Mucosa of stomach (tissue), 1 donor: ENCODE measurements at regions not wholly inside any gene's neighbourhood (a gene's known extent, or its start where the extent isn't known, plus 50 kb on each side); places are given as distances from the start of the nearest gene placed in this dataset.
A peak's percentile ranks its signal among the peaks of the same experiment; 100 is the strongest.

Experiments used
- H3K27me3 ChIP-seq: one replicate; pipeline ENCODE4 v1.7.0; 2013; ENCODE audit warnings: mild to moderate bottlenecking, low read length; ENCODE audit not compliant: control insufficient read depth, insufficient read depth
- H3K36me3 ChIP-seq: one replicate; pipeline ENCODE4 v1.7.0; 2013; ENCODE audit warnings: low read length; ENCODE audit not compliant: control insufficient read depth, insufficient read depth
- H3K4me1 ChIP-seq: one replicate; pipeline ENCODE4 v1.7.0; 2013; ENCODE audit warnings: mild to moderate bottlenecking, low read length; ENCODE audit not compliant: control insufficient read depth, insufficient read depth
- H3K4me3 ChIP-seq: one replicate; pipeline ENCODE4 v1.7.0; 2013; ENCODE audit warnings: low read length
- H3K9ac ChIP-seq: one replicate; pipeline ENCODE4 v1.7.0; 2013; ENCODE audit warnings: mild to moderate bottlenecking, low read length, moderate library complexity
- H3K9me3 ChIP-seq: one replicate; pipeline ENCODE4 v1.7.0; 2013; ENCODE audit warnings: mild to moderate bottlenecking, low read length, moderate library complexity; ENCODE audit not compliant: control insufficient read depth
- donor health status: Pancreatic carcinoma.

DNA sequence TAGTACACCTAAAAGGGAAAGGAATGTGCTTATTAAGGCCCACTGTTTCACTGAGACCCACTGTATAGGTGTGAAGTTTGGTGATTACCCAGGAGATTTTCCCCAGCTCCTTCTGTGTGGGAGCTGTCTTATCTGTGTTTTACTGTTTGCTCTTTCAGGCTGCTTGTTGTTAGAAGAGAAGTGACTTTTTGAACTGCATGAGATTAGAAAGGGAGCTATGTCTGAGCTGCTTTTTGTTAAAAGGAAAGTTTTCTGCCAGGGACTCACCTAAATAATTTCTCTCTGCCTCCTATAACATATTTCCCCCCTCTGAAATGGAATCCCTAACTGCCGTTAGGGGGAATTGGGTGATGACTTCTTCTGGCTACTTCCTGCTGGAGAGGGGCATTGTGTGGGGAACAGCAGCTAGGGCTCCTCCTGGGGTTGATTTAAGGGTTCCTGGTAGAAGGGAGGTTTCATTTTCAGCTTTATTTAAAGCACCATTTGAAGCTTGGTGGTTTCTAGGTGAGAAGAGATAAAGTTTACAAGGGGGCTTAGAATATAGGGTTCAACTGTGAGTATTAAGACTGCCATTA is 77.1 kb upstream of the ATP11B start:
- Histone ChIP-seq H3K9me3 (no peaks in the 10 kb centered on the region), H3K27me3 (no peaks in the 10 kb centered on the region), H3K9ac (peak overlapping the region; percentile 54), H3K4me1 (peaks cover 37% of the 10 kb centered on the region), H3K4me3 (no peak overlapping the region), H3K36me3 (no peaks in the 10 kb centered on the region)

DNA sequence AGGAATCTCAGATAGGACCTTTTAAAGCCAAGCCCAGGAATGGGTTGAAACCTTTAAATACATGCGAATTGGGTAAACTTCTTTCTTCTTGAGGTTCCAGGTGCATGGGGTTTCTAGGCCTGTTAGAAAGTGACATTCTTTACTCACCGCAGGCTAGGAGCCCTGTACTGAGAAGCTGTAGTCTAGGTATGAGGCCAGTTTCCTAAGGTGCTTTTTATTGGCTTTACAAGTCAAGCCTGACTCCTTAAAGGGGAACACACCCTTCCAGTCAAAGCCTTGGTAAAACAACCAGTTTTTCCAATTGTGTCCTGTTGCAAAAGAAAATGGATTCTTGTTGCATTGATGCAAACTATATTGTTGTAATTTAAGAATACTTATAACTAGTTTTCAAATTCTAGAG is 76.1 kb upstream of the ATP11B start:
- Histone ChIP-seq H3K4me3 (no peak overlapping the region), H3K9ac (peak overlapping the region; percentile 54), H3K9me3 (no peaks in the 10 kb centered on the region), H3K4me1 (peaks cover 37% of the 10 kb centered on the region), H3K36me3 (no peaks in the 10 kb centered on the region), H3K27me3 (no peaks in the 10 kb centered on the region)

DNA sequence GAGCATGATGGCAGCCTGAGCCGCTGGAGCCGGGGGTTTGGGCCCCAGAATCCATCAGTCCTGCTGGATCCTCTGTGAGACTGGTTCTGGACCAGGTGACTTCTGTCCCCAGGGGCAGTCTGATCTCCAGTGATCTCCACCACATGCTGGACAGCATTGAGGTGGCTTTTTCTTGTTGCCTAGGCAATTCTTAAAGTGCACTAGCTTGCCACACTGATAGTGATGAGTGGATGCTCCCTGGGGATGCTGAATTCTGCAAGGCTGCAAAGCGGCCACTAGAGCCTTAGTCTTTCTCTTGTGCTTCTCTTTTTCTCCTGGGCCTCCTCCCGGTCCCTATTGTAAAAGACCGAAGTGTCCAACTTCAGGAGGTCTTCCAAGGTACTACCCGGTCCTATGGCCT is 70.4 kb upstream of the ATP11B start:
- H3K9ac ChIP-seq, result no peak overlapping the region
- H3K4me1 ChIP-seq, result peaks cover 26% of the 10 kb centered on the region
- H3K9me3 ChIP-seq, result no peaks in the 10 kb centered on the region
- H3K36me3 ChIP-seq, result no peaks in the 10 kb centered on the region
- H3K4me3 ChIP-seq, result no peak overlapping the region
- H3K27me3 ChIP-seq, result no peaks in the 10 kb centered on the region

DNA sequence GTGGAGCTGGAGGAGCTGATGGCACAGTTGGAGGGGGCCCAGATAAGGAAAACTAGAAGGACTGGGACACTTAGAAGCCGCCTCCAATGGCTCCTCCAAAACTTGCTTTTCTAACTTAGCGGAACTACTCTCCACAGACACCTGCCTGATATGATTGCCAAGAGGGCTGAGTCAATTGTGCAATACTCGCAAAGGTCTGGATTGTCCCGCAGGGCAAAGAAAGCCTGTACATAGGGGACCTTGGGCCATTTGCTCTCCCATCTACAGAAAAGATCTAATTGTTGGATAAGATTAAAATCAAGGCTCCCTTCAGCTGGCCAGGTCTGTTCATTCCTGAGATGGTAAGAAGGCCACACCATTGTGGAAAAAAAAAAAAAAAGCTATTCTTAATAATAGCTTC is 69.7 kb upstream of the ATP11B start:
- no peak overlapping the region for H3K9ac ChIP-seq
- no peak overlapping the region for H3K4me3 ChIP-seq
- H3K27me3 ChIP-seq, result no peaks in the 10 kb centered on the region
- H3K4me1 ChIP-seq, result peaks cover 26% of the 10 kb centered on the region
- H3K36me3 ChIP-seq, result no peaks in the 10 kb centered on the region
- no peaks in the 10 kb centered on the region for H3K9me3 ChIP-seq

DNA sequence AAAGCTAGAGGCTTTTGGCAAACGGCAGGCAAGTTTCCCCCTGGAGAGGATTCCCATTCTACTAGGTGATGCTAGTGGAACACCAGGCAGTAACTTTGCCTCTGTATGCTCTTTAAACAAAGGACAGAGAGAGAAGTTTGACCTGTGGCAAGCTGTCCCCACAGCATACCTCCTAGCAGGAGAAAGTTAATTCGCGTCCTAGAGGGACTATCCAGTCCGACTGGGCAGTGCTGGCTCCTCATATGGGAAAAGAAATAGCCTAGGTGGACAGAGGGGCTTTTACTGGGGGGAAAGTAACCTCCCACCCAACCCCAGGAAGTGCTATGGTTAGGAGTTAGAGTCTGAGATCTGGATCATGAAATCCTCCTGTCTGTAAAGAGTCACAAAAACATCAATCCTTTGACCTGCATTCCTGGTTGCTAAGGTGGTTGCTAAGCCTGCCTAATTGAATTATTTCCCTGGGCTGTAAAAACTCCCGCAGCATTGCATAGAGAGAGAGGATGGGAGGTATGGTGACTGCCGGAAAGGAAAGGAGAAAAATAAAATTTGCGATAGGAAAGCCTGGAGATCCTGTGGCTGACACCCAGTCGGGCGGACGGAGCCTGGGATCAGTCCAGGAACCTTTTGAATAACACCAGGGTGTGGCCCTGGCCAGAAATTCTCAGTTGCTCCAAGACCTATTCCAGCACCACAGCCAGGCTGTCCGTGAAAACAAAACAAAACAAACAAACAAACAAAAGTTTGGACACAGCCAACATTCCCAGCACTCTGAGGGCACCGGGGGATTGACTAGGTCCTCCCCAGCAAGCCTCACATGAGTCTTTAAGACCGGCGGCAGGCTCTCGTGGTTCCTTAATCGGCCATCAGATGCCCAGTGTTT is 67.7 kb upstream of the ATP11B start:
- Histone ChIP-seq H3K9ac (no peak overlapping the region), H3K36me3 (no peaks in the 10 kb centered on the region), H3K9me3 (no peaks in the 10 kb centered on the region), H3K4me3 (no peak overlapping the region), H3K27me3 (no peaks in the 10 kb centered on the region), H3K4me1 (peaks cover 19% of the 10 kb centered on the region)

DNA sequence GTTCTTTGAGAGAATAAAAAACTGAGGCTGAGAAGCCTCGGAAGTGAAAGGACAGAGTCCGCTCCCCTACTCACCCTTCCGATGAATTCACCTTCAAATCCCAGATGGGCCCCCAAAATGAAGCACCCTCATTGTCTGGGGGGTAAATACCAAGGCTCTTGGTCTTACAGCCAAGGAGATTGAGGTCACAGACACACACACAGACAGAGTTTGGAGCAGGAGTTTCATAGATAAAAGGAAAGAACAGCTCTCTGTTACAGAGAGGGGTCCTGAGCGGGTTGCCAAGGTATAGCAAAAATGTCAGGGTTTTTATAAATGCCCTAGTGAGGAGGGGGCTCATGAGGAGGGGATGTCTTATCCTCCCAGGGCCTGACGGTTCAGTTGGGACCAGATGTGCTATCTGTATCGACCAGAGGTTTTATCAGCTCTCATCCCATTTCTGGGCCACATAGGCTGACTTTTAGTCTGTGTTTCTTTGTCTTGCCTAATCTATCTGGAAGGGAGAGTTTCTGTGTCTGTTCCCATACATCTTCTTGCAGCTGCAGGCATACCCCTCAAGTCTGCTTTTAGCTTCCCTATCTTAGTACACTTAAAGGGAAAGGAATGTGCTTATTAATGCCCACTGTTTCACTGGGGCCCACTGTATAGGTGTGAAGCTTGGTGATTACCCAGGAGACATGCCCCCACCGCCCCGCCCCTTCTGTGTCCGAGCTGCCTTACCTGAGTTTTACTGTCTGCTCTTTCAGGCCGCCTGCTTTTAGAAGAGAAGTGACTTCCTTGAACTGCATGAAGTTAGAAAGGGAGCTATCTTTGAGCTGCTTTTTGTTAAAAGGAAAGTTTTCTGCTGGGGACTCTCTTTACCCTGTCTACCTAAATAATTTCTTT is 66.8 kb upstream of the ATP11B start:
- H3K36me3 ChIP-seq, result no peaks in the 10 kb centered on the region
- no peak overlapping the region for H3K9ac ChIP-seq

DNA sequence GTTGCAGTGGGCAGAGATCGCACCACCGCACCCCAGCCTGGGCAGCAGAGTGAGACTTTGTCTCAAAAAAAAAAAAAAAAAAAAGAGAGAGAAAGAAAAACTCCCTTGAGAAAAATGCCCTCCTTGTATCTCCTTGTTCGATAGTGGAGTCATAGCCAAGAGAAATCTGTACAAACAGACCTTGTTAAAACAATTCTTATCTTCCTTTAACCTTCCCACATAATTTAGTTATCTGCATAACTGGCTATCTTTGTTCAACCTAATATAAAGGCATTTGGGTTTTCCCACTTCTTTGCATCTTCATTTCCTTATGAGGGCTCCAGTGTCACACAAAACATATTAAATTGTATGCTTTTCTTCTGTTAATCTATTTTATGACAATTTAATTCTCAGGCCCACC is 65.1 kb upstream of the ATP11B start:
- Histone ChIP-seq H3K4me1 (peaks cover 19% of the 10 kb centered on the region), H3K36me3 (no peaks in the 10 kb centered on the region), H3K9me3 (no peaks in the 10 kb centered on the region), H3K4me3 (no peak overlapping the region), H3K27me3 (no peaks in the 10 kb centered on the region), H3K9ac (no peak overlapping the region)

More for the DNA sequence above, 66.8 kb upstream of the ATP11B start:
- Histone ChIP-seq H3K27me3 (no peaks in the 10 kb centered on the region), H3K9me3 (no peaks in the 10 kb centered on the region), H3K4me1 (peaks cover 19% of the 10 kb centered on the region), H3K4me3 (no peak overlapping the region)

DNA sequence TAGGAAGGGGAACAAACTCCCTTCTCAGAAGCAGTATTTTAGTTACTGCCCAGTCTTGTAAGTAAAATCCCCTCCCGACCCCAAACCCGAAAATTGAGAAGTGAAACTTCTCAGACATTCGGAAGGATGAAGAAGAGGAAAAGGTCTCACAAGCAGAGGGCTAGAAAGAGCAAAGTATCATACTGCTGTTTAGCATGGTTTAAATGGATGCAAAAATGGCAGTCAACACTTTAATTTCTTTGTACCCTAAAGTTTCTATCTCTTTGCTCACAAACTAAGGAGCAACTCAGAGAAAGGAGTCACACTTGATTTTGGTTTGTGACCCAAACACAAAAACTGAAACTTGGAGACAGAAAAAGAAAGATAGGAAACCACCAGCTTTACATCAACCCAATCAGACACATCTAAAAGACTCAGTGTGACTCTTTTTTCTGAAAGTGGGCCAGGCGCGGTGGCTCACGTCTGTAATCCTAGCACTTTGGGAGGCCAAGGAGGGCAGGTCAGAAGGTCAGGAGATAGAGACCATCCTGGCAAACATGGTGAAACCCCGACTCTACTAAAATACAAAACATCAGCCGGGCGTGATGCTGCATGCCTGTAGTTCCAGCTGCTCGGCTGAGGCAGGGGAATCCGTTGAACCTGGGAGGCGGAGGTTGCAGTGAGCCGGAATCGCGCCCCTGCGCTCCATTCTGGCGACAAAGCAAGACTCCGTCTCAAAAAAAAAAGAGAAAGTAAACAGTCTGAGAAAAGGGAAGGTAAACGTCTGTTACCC is 63.2 kb upstream of the ATP11B start:
- Histone ChIP-seq H3K4me1 (peaks cover 17% of the 10 kb centered on the region), H3K9ac (peak overlapping the region; percentile 41), H3K27me3 (no peaks in the 10 kb centered on the region), H3K4me3 (peak overlapping the region; percentile 28), H3K36me3 (no peaks in the 10 kb centered on the region), H3K9me3 (no peaks in the 10 kb centered on the region)

DNA sequence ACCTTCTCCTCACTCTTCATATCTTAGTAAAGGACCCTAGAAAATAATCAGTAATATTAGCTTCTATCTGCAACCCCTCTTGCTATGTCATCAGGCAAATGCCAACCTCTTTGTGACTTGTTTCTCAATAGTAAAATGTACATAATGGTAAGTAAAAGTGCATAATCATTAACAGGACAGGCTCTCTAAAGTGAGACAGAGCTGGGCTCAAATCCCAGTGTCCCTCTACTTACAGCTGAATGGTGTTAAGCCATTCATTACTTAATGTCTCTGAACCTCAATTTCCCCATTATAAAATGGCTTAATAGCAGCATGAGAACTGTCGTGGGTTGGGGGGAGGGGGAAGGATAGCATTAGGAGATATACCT is 62.6 kb upstream of the ATP11B start:
- Histone ChIP-seq H3K9me3 (no peaks in the 10 kb centered on the region), H3K36me3 (no peaks in the 10 kb centered on the region), H3K9ac (peak overlapping the region; percentile 41), H3K4me3 (peak overlapping the region; percentile 28), H3K27me3 (no peaks in the 10 kb centered on the region), H3K4me1 (peaks cover 12% of the 10 kb centered on the region)

DNA sequence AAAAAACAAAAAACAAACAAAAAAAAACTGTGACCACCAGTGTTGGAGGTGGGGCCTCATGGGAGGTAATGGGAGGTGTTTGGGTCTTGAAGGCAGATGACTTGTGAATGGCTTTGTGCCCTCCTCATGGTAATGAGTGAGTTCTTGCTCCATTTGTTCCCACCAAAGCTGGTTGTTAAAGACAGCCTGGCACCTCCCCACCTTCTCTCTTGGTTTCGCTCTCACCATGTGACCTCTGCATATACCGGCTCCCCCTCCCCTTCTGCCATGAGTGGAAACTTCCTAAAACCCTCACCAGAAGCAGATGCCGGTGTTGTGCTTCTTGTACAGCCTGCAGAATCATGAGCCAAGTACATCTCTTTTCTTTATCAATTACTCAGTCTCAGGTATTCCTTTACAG is 61.5 kb upstream of the ATP11B start:
- peaks cover 3% of the 10 kb centered on the region for H3K4me1 ChIP-seq
- no peak overlapping the region for H3K9ac ChIP-seq
- H3K36me3 ChIP-seq, result no peaks in the 10 kb centered on the region
- no peaks in the 10 kb centered on the region for H3K9me3 ChIP-seq
- H3K4me3 ChIP-seq, result no peak overlapping the region
- no peaks in the 10 kb centered on the region for H3K27me3 ChIP-seq

DNA sequence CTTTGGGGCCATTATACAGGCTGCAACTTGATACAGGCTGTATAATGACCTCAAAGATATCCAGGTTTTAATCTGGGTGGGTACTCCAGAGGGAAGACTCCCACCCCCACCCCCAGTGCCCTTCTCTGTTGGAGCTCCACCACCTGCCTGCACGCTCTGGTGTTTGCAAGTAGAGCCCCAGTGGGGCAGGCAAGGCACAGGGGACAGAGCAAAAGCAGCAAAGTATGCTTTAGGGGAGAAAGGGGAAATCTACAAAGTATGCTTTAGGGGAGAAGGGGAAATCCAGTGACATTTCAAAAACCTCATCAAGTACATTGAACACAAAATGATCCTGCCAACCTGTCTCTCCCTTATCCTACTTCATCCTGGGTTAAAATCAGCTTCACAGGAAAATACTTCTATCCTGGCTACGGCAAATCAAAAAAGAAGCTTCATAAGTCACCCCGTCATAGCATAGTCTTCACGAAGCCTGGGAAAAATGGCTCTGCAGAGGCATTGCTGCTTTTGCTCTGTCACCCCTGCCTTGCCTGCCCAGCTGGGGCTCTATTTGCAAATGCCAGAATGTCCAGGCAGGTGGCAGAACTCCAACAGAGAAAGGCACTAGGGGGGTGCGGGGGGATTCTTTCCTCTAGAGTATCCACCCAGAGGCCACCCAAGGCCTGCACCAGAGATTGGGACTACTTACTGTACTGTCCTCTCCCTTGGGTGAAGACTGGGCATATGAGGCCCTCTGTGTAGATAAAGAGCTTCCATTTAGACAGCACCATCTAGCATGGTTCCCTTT is 60.9 kb upstream of the ATP11B start:
- H3K4me3 ChIP-seq, result no peak overlapping the region
- peaks cover 5% of the 10 kb centered on the region for H3K4me1 ChIP-seq
- H3K9me3 ChIP-seq, result no peaks in the 10 kb centered on the region
- H3K36me3 ChIP-seq, result no peaks in the 10 kb centered on the region
- no peak overlapping the region for H3K9ac ChIP-seq
- no peaks in the 10 kb centered on the region for H3K27me3 ChIP-seq
